ENCODE measurements at regions not wholly inside any gene's neighbourhood (a gene's known extent, or its start where the extent isn't known, plus 50 kb on each side); places are given as distances from the start of the nearest gene placed in this dataset.

DNA sequence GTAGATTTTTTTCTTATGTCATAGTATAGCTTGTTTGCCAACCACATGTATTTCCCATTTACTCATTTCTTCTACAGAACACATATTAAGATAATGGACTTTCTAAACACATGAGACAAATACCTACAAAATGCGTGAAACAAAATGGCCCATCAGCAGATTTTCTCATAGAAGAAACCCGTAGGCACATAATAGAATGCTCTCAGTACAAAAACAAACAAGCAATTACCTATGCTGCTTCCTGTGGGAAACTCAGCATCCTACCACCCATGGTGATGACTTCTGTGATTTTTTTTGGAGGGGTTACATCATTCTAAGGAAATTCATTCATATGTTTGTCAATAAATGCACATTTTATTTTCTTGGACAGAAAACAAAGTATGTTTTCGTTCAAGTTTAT lies 343.6 kb downstream of the SPRY1 start:
- TF ChIP-seq CTCF (conservative IDR thresholded peaks at IDR 0.05) (no peak), ZFX (IDR thresholded peaks at IDR 0.05) (no peak)

GRCh38 chr4:123741906-123742305 lies 345.3 kb downstream of the SPRY1 start:
- no peak overlapping the region for H3K27ac ChIP-seq
- TF ChIP-seq ZFX (IDR thresholded peaks at IDR 0.05) = no peak
- no peak for TF ChIP-seq CTCF (conservative IDR thresholded peaks at IDR 0.05)

More for the DNA sequence above, 343.6 kb downstream of the SPRY1 start:
- H3K27ac ChIP-seq = no peak overlapping the region

DNA sequence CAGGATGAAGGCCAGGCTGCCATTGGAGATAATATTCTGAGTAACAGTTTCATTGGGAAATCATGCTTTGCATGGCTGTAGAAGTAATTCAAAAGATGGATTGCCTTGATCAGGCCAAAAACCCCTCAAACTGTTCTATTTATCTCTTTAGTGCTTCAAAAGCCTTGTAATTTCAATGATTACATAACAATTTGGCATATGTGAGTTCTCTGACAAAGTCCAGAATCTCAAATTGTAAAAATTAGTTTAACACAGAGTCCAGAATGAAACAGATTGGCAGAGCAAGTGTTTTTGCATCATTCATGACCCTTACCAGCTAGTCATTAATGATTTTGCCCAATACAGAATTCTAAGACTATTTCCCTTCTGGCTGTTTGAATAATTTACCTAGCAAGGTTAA lies 347.3 kb downstream of the SPRY1 start:
- TF ChIP-seq CTCF (conservative IDR thresholded peaks at IDR 0.05) (no peak), ZFX (IDR thresholded peaks at IDR 0.05) (no peak)
- H3K27ac ChIP-seq = no peak overlapping the region

- TF ChIP-seq ZFX (IDR thresholded peaks at IDR 0.05) (no peak), CTCF (conservative IDR thresholded peaks at IDR 0.05) (no peak)
Observed at GRCh38 chr4:123744664-123745290, 348.2 kb downstream of the SPRY1 start.

DNA sequence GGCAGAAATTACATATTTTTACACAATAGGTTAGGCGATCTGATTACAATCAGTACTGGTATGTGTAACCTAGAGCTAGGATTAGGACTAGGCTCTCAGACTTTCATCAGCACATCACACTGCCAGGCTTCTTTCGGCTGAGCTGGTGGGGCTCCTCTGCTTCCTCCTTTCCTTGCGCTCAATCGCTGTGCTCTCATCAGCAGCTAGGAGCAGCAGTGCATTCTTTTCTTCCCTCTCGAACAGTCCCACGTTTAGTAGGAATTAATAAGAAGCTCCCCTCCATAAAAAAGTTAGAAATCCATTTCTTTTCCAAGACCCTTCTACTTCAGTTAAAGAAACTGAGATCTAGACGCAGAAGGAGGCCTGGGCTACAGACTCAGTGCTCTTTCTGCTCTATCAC lies 350.4 kb downstream of the SPRY1 start:
- no peak for TF ChIP-seq CTCF (conservative IDR thresholded peaks at IDR 0.05)
- no peak overlapping the region for H3K27ac ChIP-seq

More at GRCh38 chr4:123744664-123745290, 348.2 kb downstream of the SPRY1 start:
- peak overlapping the region; percentile 61 for H3K27ac ChIP-seq

- H3K27ac ChIP-seq = no peak overlapping the region
- no peak for TF ChIP-seq ZFX (IDR thresholded peaks at IDR 0.05)
- TF ChIP-seq CTCF (conservative IDR thresholded peaks at IDR 0.05) = no peak
Observed at GRCh38 chr4:123748806-123749205, 352.2 kb downstream of the SPRY1 start.

- TF ChIP-seq CTCF (conservative IDR thresholded peaks at IDR 0.05) (no peak), ZFX (IDR thresholded peaks at IDR 0.05) (no peak)
- H3K27ac ChIP-seq = no peak overlapping the region
Observed at GRCh38 chr4:123749383-123749782, 352.8 kb downstream of the SPRY1 start.
